IPS DF 4.7 (cell line): ENCODE measurements at regions not wholly inside any gene's neighbourhood (a gene's known extent, or its start where the extent isn't known, plus 50 kb on each side); places are given as distances from the start of the nearest gene placed in this dataset.

ENCODE experiments used
- DNase-seq: peaks from one replicate; pipeline ENCODE4 v3.0.0-alpha.2; 2013; ENCODE audit warnings: low spot score; ENCODE audit errors: extremely low read depth

GRCh38 chr13:47628666-47629065, 372.4 kb downstream of the SUCLA2 start:
- no peak for DNase-seq

GRCh38 chr13:47623862-47624261, 377.2 kb downstream of the SUCLA2 start:
- DNase-seq = no peak

GRCh38 chr13:47621931-47622330, 379.1 kb downstream of the SUCLA2 start:
- no peak for DNase-seq

- DNase-seq = no peak
These were observed 389.3 kb downstream of the SUCLA2 start for GRCh38 chr13:47611664-47612288.

- DNase-seq = no peak
These were observed 390.4 kb downstream of the SUCLA2 start for GRCh38 chr13:47610687-47611086.

GRCh38 chr13:47603365-47603764, 397.7 kb downstream of the SUCLA2 start:
- no peak for DNase-seq

GRCh38 chr13:47598340-47598911, 402.6 kb downstream of the SUCLA2 start:
- DNase-seq = no peak

- DNase-seq = peak; percentile 11
These were observed 406.2 kb downstream of the SUCLA2 start for GRCh38 chr13:47594833-47595232.

GRCh38 chr13:47592256-47592655, 408.8 kb downstream of the SUCLA2 start:
- DNase-seq = no peak

- no peak for DNase-seq
These were observed 412.4 kb downstream of the SUCLA2 start for GRCh38 chr13:47588676-47589075.

- no peak for DNase-seq
These were observed 428.7 kb downstream of the SUCLA2 start for GRCh38 chr13:47572375-47572774.

- no peak for DNase-seq
These were observed 437.0 kb downstream of the SUCLA2 start for GRCh38 chr13:47564041-47564440.

- no peak for DNase-seq
These were observed 444.4 kb downstream of the SUCLA2 start for GRCh38 chr13:47556703-47557102.

- DNase-seq = no peak
These were observed 445.8 kb downstream of the SUCLA2 start for GRCh38 chr13:47555235-47555634.

- DNase-seq = no peak
These were observed 447.6 kb downstream of the SUCLA2 start for GRCh38 chr13:47553329-47553977.

GRCh38 chr13:47549219-47549752, 451.8 kb downstream of the SUCLA2 start:
- no peak for DNase-seq

- DNase-seq = no peak
These were observed 452.7 kb downstream of the SUCLA2 start for GRCh38 chr13:47548294-47548840.

- no peak for DNase-seq
These were observed 454.5 kb downstream of the SUCLA2 start for GRCh38 chr13:47546391-47547225.

GRCh38 chr13:47545201-47546024, 455.7 kb downstream of the SUCLA2 start:
- DNase-seq = no peak

- DNase-seq = no peak
These were observed 461.8 kb downstream of the SUCLA2 start for GRCh38 chr13:47539317-47539716.

GRCh38 chr13:47523771-47524170, 477.3 kb downstream of the SUCLA2 start:
- DNase-seq = no peak
